ENCODE measurements at regions not wholly inside any gene's neighbourhood (a gene's known extent, or its start where the extent isn't known, plus 50 kb on each side); places are given as distances from the start of the nearest gene placed in this dataset.
A peak's percentile ranks its signal among the peaks of the same experiment; 100 is the strongest.

DNA sequence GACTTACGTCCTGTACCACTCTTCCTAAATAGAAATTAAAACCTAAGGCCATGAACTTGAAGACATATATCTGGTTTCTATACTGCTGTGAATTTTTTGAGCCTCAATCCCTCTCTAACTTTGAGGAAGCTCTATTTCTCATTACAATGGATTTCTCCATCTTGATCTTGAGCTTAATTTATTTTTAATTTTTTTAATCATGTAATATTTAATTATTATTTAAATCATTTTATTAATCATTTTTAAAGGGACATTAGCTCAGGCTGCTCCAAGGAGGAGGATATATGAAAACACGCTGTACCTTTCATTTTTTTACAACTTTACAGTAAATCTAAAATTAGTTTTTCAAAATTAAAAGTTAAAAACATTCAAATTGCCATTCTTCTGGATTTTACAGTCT lies 540.5 kb downstream of the SATB2 start:
- DNase-seq (ENCODE audit: low spot score) = no peak
- Mint-ChIP-seq H3K9me3 (peaks cover 20% of the 10 kb centered on the region), H3K4me3 (no peak overlapping the region), H3K4me1 (peaks cover 4% of the 10 kb centered on the region; the same call in 1 of the 2 replicates), H3K36me3 (peaks cover 8% of the 10 kb centered on the region), H3K27me3 (ENCODE audit: low read depth) (no peaks in the 10 kb centered on the region), H3K27ac (no peak overlapping the region)
- TF ChIP-seq ZNF396 (CRISPR knock-in tag; IDR thresholded peaks at IDR 0.05; ENCODE audit: borderline replicate concordance) (no peak), ZNF317 (CRISPR knock-in tag; IDR thresholded peaks at IDR 0.05; ENCODE audit: borderline replicate concordance, low read depth) (no peak), HMGA2 (CRISPR knock-in tag; IDR thresholded peaks at IDR 0.05) (peak; percentile 99)
- ATAC-seq = no peak
- ChIA-PET POLR2A (no interaction called here), CTCF (no interaction called here)

DNA sequence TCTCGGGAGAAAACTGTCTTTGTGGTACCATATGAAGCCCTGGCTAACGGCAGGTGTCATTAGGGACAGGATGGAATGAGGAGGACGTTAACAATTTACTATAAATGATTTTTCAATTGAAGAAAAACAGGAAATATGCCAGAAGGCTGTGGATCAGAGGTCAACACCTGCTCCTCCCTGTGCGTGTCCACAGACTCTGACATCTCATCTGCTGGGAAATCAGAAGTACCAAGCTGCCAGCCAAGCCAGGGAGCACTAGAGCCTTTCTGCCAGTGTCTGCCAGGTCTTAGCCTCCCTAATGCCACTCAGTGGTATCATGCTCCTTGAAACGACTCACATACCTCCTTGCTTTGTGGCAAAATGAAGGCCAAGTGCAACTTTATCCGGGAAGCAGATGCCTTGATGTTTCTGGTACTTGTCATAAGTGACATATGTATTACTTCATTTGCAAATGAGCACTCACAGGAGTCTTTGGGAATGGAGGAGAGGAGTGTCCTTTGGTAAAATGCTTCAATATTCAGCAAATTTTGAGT lies 541.1 kb downstream of the SATB2 start:
- no peaks in the 10 kb centered on the region for H3K27me3 Mint-ChIP-seq (ENCODE audit: low read depth)
- ATAC-seq = no peak
- no peak overlapping the region for H3K27ac Mint-ChIP-seq
- H3K4me3 Mint-ChIP-seq = no peak overlapping the region
- no peak for TF ChIP-seq GRHL2 (CRISPR knock-in tag; IDR thresholded peaks at IDR 0.05; ENCODE audit: insufficient replicate concordance, severe bottlenecking)
- TF ChIP-seq TCF7 (CRISPR knock-in tag; IDR thresholded peaks at IDR 0.05; ENCODE audit: low read depth) = no peak
- no peak for TF ChIP-seq OVOL2 (CRISPR knock-in tag; IDR thresholded peaks at IDR 0.05; ENCODE audit: borderline replicate concordance)
- no peak for TF ChIP-seq AFF4 (CRISPR knock-in tag; IDR thresholded peaks at IDR 0.05; ENCODE audit: borderline replicate concordance)
- TF ChIP-seq GTF2I (CRISPR knock-in tag; conservative IDR thresholded peaks at IDR 0.05) = no peak
- TF ChIP-seq TP53 (CRISPR knock-in tag; IDR thresholded peaks at IDR 0.05) = no peak
- TF ChIP-seq KAT7 (CRISPR knock-in tag; IDR thresholded peaks at IDR 0.05; ENCODE audit: borderline replicate concordance) = no peak
- no peak for TF ChIP-seq EMX1 (CRISPR knock-in tag; IDR thresholded peaks at IDR 0.05)
- no peak for TF ChIP-seq SMAD3 (CRISPR knock-in tag; IDR thresholded peaks at IDR 0.05; ENCODE audit: borderline replicate concordance)
- TF ChIP-seq USF1 (CRISPR knock-in tag; IDR thresholded peaks at IDR 0.05) = no peak
- no peak for TF ChIP-seq ELF4 (CRISPR knock-in tag; IDR thresholded peaks at IDR 0.05; ENCODE audit: low read depth)
- TF ChIP-seq ZNF121 (CRISPR knock-in tag; IDR thresholded peaks at IDR 0.05) = no peak
- TF ChIP-seq HMGA2 (CRISPR knock-in tag; IDR thresholded peaks at IDR 0.05) = no peak
- TF ChIP-seq PRDM15 (CRISPR knock-in tag; IDR thresholded peaks at IDR 0.05) = no peak
- no peak for TF ChIP-seq ZNF512 (CRISPR knock-in tag; IDR thresholded peaks at IDR 0.05; ENCODE audit: borderline replicate concordance)
- DNase-seq (ENCODE audit: low spot score) = no peak
- H3K9me3 Mint-ChIP-seq = peaks cover 20% of the 10 kb centered on the region
- H3K36me3 Mint-ChIP-seq = peaks cover 8% of the 10 kb centered on the region
- POLR2A ChIA-PET = no interaction called here
- H3K4me1 Mint-ChIP-seq = peaks cover 4% of the 10 kb centered on the region; the same call in 1 of the 2 replicates
- CTCF ChIA-PET = no interaction called here

Data from WTC11 (cell line).